Chondrocyte (in vitro differentiated cells): ENCODE measurements at regions not wholly inside any gene's neighbourhood (a gene's known extent, or its start where the extent isn't known, plus 50 kb on each side); places are given as distances from the start of the nearest gene placed in this dataset.

Experiments used
- DNase-seq: peaks from one replicate; pipeline ENCODE4 v3.0.0; 2021; ENCODE audit warnings: mixed read lengths, low spot score
- H3K27ac Mint-ChIP-seq: one replicate; pipeline ENCODE4 v1.8.0; 2021; ENCODE audit warnings: mild to moderate bottlenecking, moderate library complexity, mixed read lengths; ENCODE audit not compliant: unreplicated experiment
- H3K27me3 Mint-ChIP-seq: 2 replicates; pipeline ENCODE4 v1.8.0; 2021; ENCODE audit warnings: low read depth, mixed read lengths
- H3K36me3 Mint-ChIP-seq: 2 replicates; pipeline ENCODE4 v1.8.0; 2021; ENCODE audit warnings: low read depth, mixed read lengths
- H3K4me1 Mint-ChIP-seq: 2 replicates; pipeline ENCODE4 v1.8.0; 2021; ENCODE audit warnings: low read depth, mild to moderate bottlenecking, mixed read lengths
- H3K4me3 Mint-ChIP-seq: one replicate; pipeline ENCODE4 v1.8.0; 2021; ENCODE audit warnings: mild to moderate bottlenecking, moderate library complexity, mixed read lengths; ENCODE audit not compliant: unreplicated experiment
- H3K9me3 Mint-ChIP-seq: 2 replicates; pipeline ENCODE4 v1.8.0; 2021; ENCODE audit warnings: low read depth, mixed read lengths
- CTCF ChIP-seq: fragments of 200-600 bp; sonication (generic); IDR thresholded peaks from 2 replicates; pipeline ENCODE4 v1.5.0; 2021; ENCODE audit warnings: antibody characterized with exemption, mild to moderate bottlenecking, moderate library complexity

- Mint-ChIP-seq H3K36me3 (no peaks in the 10 kb centered on the region), H3K9me3 (peaks cover 2% of the 10 kb centered on the region), H3K27ac (no peak overlapping the region), H3K27me3 (peaks cover 33% of the 10 kb centered on the region), H3K4me1 (no peaks in the 10 kb centered on the region), H3K4me3 (no peak overlapping the region)
- DNase-seq = peak; percentile 79
- no peak for TF ChIP-seq CTCF
These were observed 205.8 kb upstream of the SLC16A7 start for GRCh38 chr12:59389968-59390576.

- TF ChIP-seq CTCF = no peak
- Mint-ChIP-seq H3K9me3 (no peaks in the 10 kb centered on the region), H3K36me3 (no peaks in the 10 kb centered on the region), H3K4me1 (no peaks in the 10 kb centered on the region), H3K27ac (no peak overlapping the region), H3K27me3 (peaks cover 29% of the 10 kb centered on the region), H3K4me3 (no peak overlapping the region)
- no peak for DNase-seq
These were observed 207.1 kb upstream of the SLC16A7 start for GRCh38 chr12:59388694-59389093.

- TF ChIP-seq CTCF = no peak
- H3K9me3 Mint-ChIP-seq = no peaks in the 10 kb centered on the region
- DNase-seq = no peak
- peaks cover 28% of the 10 kb centered on the region for H3K27me3 Mint-ChIP-seq
- no peaks in the 10 kb centered on the region for H3K4me1 Mint-ChIP-seq
- H3K4me3 Mint-ChIP-seq = no peak overlapping the region
- H3K27ac Mint-ChIP-seq = no peak overlapping the region
- no peaks in the 10 kb centered on the region for H3K36me3 Mint-ChIP-seq
These were observed 207.7 kb upstream of the SLC16A7 start for GRCh38 chr12:59388176-59388575.

GRCh38 chr12:59386236-59386635, 209.6 kb upstream of the SLC16A7 start:
- H3K4me3 Mint-ChIP-seq = no peak overlapping the region
- no peak for TF ChIP-seq CTCF
- H3K4me1 Mint-ChIP-seq = no peaks in the 10 kb centered on the region
- H3K27me3 Mint-ChIP-seq = peaks cover 13% of the 10 kb centered on the region
- no peaks in the 10 kb centered on the region for H3K9me3 Mint-ChIP-seq
- DNase-seq = no peak
- H3K27ac Mint-ChIP-seq = no peak overlapping the region
- no peaks in the 10 kb centered on the region for H3K36me3 Mint-ChIP-seq

- DNase-seq = no peak
- H3K27me3 Mint-ChIP-seq = peaks cover 12% of the 10 kb centered on the region
- no peak overlapping the region for H3K27ac Mint-ChIP-seq
- H3K4me3 Mint-ChIP-seq = no peak overlapping the region
- no peak for TF ChIP-seq CTCF
- no peaks in the 10 kb centered on the region for H3K4me1 Mint-ChIP-seq
- no peaks in the 10 kb centered on the region for H3K9me3 Mint-ChIP-seq
- no peaks in the 10 kb centered on the region for H3K36me3 Mint-ChIP-seq
These were observed 212.6 kb upstream of the SLC16A7 start for GRCh38 chr12:59383079-59383822.
